AG04449 (cell line): ENCODE measurements at regions not wholly inside any gene's neighbourhood (a gene's known extent, or its start where the extent isn't known, plus 50 kb on each side); places are given as distances from the start of the nearest gene placed in this dataset.

ENCODE experiments used
- CTCF ChIA-PET: fragments of 350-600 bp; formaldehyde crosslinking; extraction: SDS; loops from one replicate; lab custom pipeline; 2021; ENCODE audit warnings: antibody characterized with exemption; lab: Yijun Ruan, JAX
- POLR2A ChIA-PET: fragments of 400-600, 350-600 bp; formaldehyde crosslinking; extraction: SDS; loops from one replicate; lab custom pipeline; 2020; ENCODE audit warnings: antibody characterized with exemption, inconsistent platforms; lab: Yijun Ruan, JAX
- DNase-seq: peaks from one replicate; pipeline ENCODE4 v3.0.0-alpha.2; 2010; ENCODE audit warnings: low read depth, low spot score
- H3K4me3 ChIP-seq: 2 replicates; pipeline ENCODE4 v1.5.1; 2011; ENCODE audit warnings: low read depth, mild to moderate bottlenecking, control low read depth, low read length
- TF ChIP-seq, protein P1 (sequence below): IDR thresholded peaks from one replicate; pipeline ENCODE4 v1.5.1; 2011; ENCODE audit warnings: mild to moderate bottlenecking, moderate library complexity, low read length, control low read depth, inconsistent platforms; ENCODE audit not compliant: insufficient read depth; ENCODE audit errors: missing control alignments

DNA sequence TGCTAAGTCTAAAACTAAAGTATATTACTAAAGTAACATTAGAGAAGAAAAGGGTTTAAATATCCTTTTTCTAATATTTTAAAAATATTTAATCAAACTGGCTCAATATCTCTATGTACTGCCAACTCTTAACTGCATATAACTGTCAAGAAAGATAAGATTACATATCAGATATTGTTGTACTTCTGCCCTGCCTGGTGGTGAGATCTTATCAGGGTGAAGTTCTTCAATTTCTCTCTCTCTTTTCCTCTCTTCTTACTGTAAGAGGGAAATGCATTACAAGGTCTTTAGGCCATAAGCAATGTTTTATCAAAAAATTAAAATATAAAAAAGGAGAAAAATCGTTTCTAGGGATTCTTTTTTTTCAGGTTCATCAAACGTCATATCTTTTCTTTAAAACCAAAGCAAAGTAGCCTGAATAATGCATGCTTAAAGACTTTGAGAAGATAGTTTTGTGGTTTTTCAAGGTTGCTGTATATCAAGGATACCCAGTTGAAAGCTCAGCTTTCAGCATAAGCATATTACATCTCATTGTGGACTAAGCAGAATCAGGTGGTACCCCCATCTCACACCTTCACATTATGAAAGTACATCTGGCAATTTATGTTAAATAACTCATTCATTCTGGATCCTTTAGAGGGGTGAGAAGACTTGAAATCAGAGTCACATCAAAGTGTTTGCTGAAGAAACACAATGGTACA lies 1625.7 kb upstream of the SLC10A2 start:
- TF ChIP-seq, protein P1, sequence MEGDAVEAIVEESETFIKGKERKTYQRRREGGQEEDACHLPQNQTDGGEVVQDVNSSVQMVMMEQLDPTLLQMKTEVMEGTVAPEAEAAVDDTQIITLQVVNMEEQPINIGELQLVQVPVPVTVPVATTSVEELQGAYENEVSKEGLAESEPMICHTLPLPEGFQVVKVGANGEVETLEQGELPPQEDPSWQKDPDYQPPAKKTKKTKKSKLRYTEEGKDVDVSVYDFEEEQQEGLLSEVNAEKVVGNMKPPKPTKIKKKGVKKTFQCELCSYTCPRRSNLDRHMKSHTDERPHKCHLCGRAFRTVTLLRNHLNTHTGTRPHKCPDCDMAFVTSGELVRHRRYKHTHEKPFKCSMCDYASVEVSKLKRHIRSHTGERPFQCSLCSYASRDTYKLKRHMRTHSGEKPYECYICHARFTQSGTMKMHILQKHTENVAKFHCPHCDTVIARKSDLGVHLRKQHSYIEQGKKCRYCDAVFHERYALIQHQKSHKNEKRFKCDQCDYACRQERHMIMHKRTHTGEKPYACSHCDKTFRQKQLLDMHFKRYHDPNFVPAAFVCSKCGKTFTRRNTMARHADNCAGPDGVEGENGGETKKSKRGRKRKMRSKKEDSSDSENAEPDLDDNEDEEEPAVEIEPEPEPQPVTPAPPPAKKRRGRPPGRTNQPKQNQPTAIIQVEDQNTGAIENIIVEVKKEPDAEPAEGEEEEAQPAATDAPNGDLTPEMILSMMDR: no peak
- ChIA-PET POLR2A (no interaction called here), CTCF (no interaction called here)
- no peak for DNase-seq
- no peak overlapping the region for H3K4me3 ChIP-seq

DNA sequence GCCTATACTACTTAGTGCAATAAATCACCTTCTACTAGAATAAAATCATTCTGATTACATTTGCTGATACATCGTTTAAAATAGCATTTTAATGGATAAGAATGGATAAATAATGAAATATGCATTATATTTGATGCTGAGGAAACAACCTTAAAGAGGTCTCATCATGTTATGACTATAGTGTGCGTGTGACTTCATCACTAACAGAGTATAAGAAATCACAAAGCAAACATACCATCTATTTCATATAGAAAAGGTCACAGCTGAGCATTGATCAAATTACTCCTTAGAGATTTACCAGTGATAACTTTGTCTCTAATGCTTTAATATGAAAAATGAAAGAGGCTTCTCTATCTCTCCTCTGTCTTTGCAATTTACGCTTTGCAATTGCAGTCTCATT lies 1620.3 kb upstream of the SLC10A2 start:
- ChIA-PET CTCF (no interaction called here), POLR2A (interaction anchor here (0.7 kb wide), 1 partner anchor 20 kb away, joined by 3 read pairs; no protein-coding TSS in a partner anchor)
- DNase-seq: no peak
- H3K4me3 ChIP-seq: no peak overlapping the region
- TF ChIP-seq, protein P1: no peak

DNA sequence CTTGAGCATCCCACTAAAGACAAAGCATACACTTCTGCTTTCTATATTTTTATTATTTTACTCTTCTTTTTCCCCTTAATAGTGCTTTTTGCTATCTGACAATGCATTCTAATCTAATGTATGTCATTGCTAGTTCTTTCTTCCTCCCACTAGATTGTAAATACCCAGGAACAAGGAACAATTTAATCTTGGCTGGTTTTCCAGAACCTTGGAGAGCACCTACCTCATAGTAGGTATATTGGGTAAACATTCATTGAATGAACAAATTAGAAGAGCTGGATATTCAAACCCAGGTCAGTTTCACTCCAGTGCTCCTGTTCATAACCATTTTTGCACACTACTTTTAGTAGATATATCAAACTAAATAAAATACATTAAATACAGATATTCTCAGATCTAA lies 1617.6 kb upstream of the SLC10A2 start:
- CTCF ChIA-PET: no interaction called here

DNA sequence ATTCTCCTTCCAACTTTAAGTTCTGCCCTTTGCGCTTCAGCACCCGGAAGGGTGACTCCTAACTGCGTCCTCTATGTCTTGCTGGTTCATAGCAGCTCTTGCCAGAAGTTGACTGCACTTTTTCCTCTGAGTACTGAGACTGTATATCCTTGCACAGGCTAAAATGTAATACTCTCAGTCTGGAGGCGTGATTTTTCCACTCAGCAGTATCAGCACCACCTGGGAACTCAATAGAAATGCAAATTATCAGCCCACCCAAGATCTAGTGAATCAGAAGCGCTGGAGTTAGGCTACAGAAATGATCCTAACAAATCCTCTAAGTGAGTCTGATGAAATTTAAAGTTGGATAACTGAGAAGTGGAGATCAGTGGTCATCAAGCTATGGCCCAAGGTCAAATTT lies 1611.9 kb upstream of the SLC10A2 start:
- TF ChIP-seq, protein P1: no peak
- H3K4me3 ChIP-seq: no peak overlapping the region
- ChIA-PET POLR2A (no interaction called here), CTCF (no interaction called here)
- no peak for DNase-seq

More for the DNA sequence above, 1617.6 kb upstream of the SLC10A2 start:
- POLR2A ChIA-PET: no interaction called here
- H3K4me3 ChIP-seq: no peak overlapping the region
- TF ChIP-seq, protein P1: no peak
- DNase-seq: no peak

DNA sequence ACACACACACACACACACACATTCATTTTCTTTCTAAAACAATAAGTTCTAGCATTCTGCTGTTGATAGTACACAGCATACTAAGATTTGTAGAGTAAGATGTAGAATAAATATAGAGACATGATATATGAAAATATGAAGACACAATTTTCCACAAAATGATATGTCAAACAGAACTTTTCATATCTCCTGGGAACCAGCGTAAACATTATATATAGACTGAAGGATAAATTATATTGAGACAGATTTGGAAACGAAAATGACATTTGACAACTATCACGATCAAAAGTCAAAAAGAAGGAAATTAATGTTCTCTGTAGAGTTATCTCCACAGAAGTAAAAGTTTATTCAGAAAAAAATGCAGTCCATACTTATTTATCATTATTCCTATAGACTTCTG lies 1605.7 kb upstream of the SLC10A2 start:
- H3K4me3 ChIP-seq: no peak overlapping the region
- ChIA-PET POLR2A (no interaction called here), CTCF (no interaction called here)
- DNase-seq: no peak
- TF ChIP-seq, protein P1: no peak

DNA sequence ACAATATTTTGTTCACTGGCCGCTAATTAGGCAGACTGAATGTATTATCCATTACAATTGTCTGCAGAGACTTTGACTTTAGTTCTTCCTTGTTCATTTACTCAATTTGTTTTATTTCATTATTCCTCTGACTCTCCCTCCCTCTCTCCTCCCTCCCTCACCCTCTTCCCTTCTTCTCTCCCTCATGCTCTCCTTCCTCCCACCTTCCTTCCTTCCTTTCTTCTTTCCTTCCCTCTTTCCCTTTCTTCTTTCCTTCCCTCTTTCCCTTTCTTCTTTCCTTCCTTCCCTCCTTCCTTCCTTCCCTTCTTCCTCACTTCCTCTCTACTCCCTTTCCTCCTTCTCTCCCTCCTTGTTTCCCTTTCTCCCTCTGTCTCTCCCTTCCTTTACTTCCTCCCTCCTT lies 1591.0 kb upstream of the SLC10A2 start:
- CTCF ChIA-PET: no interaction called here
- DNase-seq: no peak
- no peak overlapping the region for H3K4me3 ChIP-seq
- POLR2A ChIA-PET: no interaction called here
- TF ChIP-seq, protein P1: no peak
